Ovary (tissue), 3 donors: ENCODE measurements at regions not wholly inside any gene's neighbourhood (a gene's known extent, or its start where the extent isn't known, plus 50 kb on each side); places are given as distances from the start of the nearest gene placed in this dataset.

Source experiments
- CTCF ChIP-seq, 3 donors: fragments of 450-650 bp in 2 of 3; fragments of 200-600 bp in 1 of 3; IDR thresholded peaks; one replicate each; pipeline versions ENCODE4 v1.5.1 to v1.8.0; 2016 to 2022; ENCODE audit warnings: antibody characterized with exemption in 3 of 3, mild to moderate bottlenecking in 1 of 3
- EP300 ChIP-seq: sonication (generic); formaldehyde crosslinking; IDR thresholded peaks from one replicate; pipeline ENCODE4 v1.6.1; 2017; ENCODE audit warnings: antibody characterized with exemption
- donor health status: DM: no; HTN: no; CAD: no.

- TF ChIP-seq CTCF (IDR thresholded peaks at IDR 0.05), result no peak
- TF ChIP-seq EP300, result no peak
These were observed 52.8 kb upstream of the ANTXRL start for GRCh38 chr10:46234026-46234425.
